Activated naive CD8-positive, alpha-beta T cell treated with anti-CD3 and anti-CD28 coated beads, Interleukin-2, amount 50 U/mL, for 24 hours (primary cell): ENCODE measurements at regions not wholly inside any gene's neighbourhood (a gene's known extent, or its start where the extent isn't known, plus 50 kb on each side); places are given as distances from the start of the nearest gene placed in this dataset.
"Not testable (repeated sequence)": the region's sequence is repeated elsewhere in the genome, so short reads cannot be mapped to it uniquely, and the experiment has no call there.

Experiments used
- ATAC-seq: fragments of 150-1000 bp; cut with Tn5 transposase; one replicate; pipeline ENCODE4 v1.10.0; 2021
- DNase-seq: peaks from one replicate; pipeline ENCODE4 v3.0.0; 2021
- H3K27ac Mint-ChIP-seq: one replicate; pipeline ENCODE4 v1.8.0; 2021; ENCODE audit warnings: mild to moderate bottlenecking, mixed read lengths
- H3K27me3 Mint-ChIP-seq: one replicate; pipeline ENCODE4 v1.8.0; 2021; ENCODE audit warnings: mixed read lengths
- H3K36me3 Mint-ChIP-seq: one replicate; pipeline ENCODE4 v1.8.0; 2021; ENCODE audit warnings: low read depth, mixed read lengths
- H3K4me1 Mint-ChIP-seq: one replicate; pipeline ENCODE4 v1.8.0; 2021; ENCODE audit warnings: mixed read lengths
- H3K4me3 Mint-ChIP-seq: one replicate; pipeline ENCODE4 v1.8.0; 2021; ENCODE audit warnings: mild to moderate bottlenecking, moderate library complexity, mixed read lengths
- H3K9me3 Mint-ChIP-seq: one replicate; pipeline ENCODE4 v1.8.0; 2021; ENCODE audit warnings: mixed read lengths

DNA sequence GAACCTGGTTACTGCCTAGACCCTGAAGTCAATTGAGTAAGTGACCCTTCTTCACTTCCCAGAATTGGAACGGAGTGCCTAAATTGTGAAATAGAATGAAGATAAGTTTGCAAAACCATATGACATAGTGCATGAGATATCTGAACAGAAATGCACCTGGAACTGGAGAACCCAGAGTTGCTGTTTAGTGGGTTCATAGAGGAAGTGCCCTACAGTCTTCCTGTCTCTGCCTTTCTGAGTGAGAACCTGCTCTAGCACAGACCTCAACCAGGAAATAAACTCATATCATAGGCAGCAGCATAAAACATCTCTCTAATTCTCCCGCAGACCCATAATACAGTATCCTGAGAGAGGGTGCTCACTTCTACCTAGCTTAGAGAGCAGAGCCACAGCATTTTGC, 82.9 kb downstream of the EOMES start:
- H3K27me3 Mint-ChIP-seq: no peaks in the 10 kb centered on the region
- ATAC-seq (peak; percentile 57), DNase-seq (no peak)
- no peaks in the 10 kb centered on the region for H3K9me3 Mint-ChIP-seq
- H3K36me3 Mint-ChIP-seq: no peaks in the 10 kb centered on the region
- peaks cover 10% of the 10 kb centered on the region for H3K4me1 Mint-ChIP-seq
- peak overlapping the region; percentile 32 for H3K27ac Mint-ChIP-seq
- H3K4me3 Mint-ChIP-seq: no peak overlapping the region

GRCh38 chr3:27638594-27638993, 83.5 kb downstream of the EOMES start:
- Mint-ChIP-seq H3K36me3 (no peaks in the 10 kb centered on the region), H3K27ac (no peak overlapping the region), H3K4me1 (peaks cover 13% of the 10 kb centered on the region), H3K27me3 (no peaks in the 10 kb centered on the region), H3K4me3 (no peak overlapping the region), H3K9me3 (no peaks in the 10 kb centered on the region)
- ATAC-seq (no peak), DNase-seq (no peak)

DNA sequence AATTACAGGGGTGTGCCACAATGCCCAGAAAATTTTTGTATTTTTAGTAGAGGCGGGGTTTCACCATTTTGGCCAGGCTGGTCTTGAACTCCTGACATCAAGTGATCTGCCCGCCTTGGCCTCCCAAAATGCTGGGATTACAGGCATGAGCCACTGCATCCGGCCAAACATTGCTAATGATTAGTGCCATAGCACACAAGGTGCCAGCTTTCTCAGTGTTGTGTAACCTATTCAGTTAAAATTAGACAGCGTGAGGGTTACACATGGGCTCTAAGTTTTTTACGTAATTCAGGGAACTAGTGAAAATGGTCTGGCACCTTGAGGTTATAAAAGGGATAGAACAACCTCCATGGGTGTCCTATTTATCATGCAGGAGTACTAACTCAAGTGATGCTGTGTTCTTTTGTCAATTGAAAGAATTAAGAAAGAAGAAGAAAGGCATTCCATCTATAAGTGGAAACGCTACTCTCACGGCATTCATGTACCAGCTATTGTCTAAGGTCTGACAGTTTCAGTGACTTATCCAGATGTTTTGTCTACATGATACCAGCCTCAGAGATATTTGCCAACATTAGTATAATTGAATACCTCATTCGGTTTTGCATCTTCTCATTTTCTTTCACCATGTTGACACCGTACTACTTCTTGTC, 84.7 kb downstream of the EOMES start:
- Mint-ChIP-seq H3K27me3 (no peaks in the 10 kb centered on the region), H3K9me3 (no peaks in the 10 kb centered on the region), H3K4me1 (peaks cover 21% of the 10 kb centered on the region), H3K36me3 (no peaks in the 10 kb centered on the region), H3K4me3 (no peak overlapping the region), H3K27ac (no peak overlapping the region)
- ATAC-seq: no peak
- no peak for DNase-seq

DNA sequence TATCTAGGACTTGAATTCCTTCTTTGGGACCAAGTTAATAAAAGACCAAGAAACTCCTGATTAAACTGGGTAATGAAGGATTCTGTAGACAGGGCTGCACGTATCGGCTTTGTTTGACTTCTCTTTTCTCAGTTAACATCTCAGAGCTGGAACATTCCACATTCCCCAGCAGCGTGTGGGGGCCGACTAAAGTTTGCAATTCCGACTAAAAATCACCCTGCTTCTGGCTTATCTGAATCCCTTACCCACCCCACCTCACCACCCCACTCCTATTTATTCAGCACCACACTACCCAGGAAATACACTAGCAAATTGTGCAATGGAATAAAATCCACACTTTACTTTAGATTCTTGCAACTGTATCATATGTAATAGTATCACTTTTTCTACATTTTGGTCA, 87.1 kb downstream of the EOMES start:
- peaks cover 34% of the 10 kb centered on the region for H3K4me1 Mint-ChIP-seq
- not testable (repeated sequence) for H3K27ac Mint-ChIP-seq, H3K36me3 Mint-ChIP-seq, H3K4me3 Mint-ChIP-seq, H3K27me3 Mint-ChIP-seq, H3K9me3 Mint-ChIP-seq, ATAC-seq, DNase-seq

- no peaks in the 10 kb centered on the region for H3K27me3 Mint-ChIP-seq
- H3K4me1 Mint-ChIP-seq: peaks cover 40% of the 10 kb centered on the region
- ATAC-seq (peak; percentile 16), DNase-seq (no peak)
- H3K27ac Mint-ChIP-seq: peak overlapping the region; percentile 87
- H3K36me3 Mint-ChIP-seq: no peaks in the 10 kb centered on the region
- no peaks in the 10 kb centered on the region for H3K9me3 Mint-ChIP-seq
- H3K4me3 Mint-ChIP-seq: peak overlapping the region; percentile 85
Measured at GRCh38 chr3:27633224-27633545, 88.9 kb downstream of the EOMES start.

- no peaks in the 10 kb centered on the region for H3K9me3 Mint-ChIP-seq
- ATAC-seq: peak; percentile 78
- H3K4me3 Mint-ChIP-seq: peak overlapping the region; percentile 85
- H3K27ac Mint-ChIP-seq: peak overlapping the region; percentile 87
- H3K4me1 Mint-ChIP-seq: peaks cover 44% of the 10 kb centered on the region
- peak; percentile 50 for DNase-seq
- no peaks in the 10 kb centered on the region for H3K36me3 Mint-ChIP-seq
- no peaks in the 10 kb centered on the region for H3K27me3 Mint-ChIP-seq
Measured at GRCh38 chr3:27632431-27633223, 89.5 kb downstream of the EOMES start.

GRCh38 chr3:27630885-27631284, 91.2 kb downstream of the EOMES start:
- Mint-ChIP-seq H3K9me3 (no peaks in the 10 kb centered on the region), H3K27me3 (no peaks in the 10 kb centered on the region), H3K27ac (peak overlapping the region; percentile 37), H3K4me1 (peaks cover 44% of the 10 kb centered on the region), H3K4me3 (no peak overlapping the region), H3K36me3 (no peaks in the 10 kb centered on the region)
- DNase-seq: no peak
- no peak for ATAC-seq

DNA sequence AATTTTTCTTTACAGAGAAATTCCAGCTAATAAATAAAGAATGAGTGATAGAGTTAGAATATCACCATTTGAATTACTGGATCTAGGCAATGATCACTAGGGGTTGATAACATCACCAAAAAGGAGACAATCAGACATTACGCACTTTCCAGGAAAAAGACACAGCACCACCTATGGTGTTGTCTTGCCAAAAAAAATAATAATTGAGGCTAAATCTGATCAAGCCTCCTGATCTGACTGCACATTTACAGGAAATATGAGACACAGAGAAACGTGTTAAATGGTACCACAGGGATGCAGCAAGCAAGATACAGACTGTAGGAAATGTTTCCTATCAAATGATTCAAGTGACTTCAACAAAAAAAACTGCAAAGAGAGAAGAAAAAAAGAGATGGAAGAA, 92.8 kb downstream of the EOMES start:
- H3K9me3 Mint-ChIP-seq: no peaks in the 10 kb centered on the region
- no peak overlapping the region for H3K4me3 Mint-ChIP-seq
- ATAC-seq (no peak), DNase-seq (no peak)
- H3K36me3 Mint-ChIP-seq: no peaks in the 10 kb centered on the region
- no peaks in the 10 kb centered on the region for H3K27me3 Mint-ChIP-seq
- no peak overlapping the region for H3K27ac Mint-ChIP-seq
- peaks cover 44% of the 10 kb centered on the region for H3K4me1 Mint-ChIP-seq

GRCh38 chr3:27628026-27628750, 93.9 kb downstream of the EOMES start:
- Mint-ChIP-seq H3K27me3 (no peaks in the 10 kb centered on the region), H3K27ac (no peak overlapping the region), H3K9me3 (no peaks in the 10 kb centered on the region), H3K4me1 (peaks cover 37% of the 10 kb centered on the region), H3K36me3 (no peaks in the 10 kb centered on the region), H3K4me3 (no peak overlapping the region)
- DNase-seq (no peak), ATAC-seq (no peak)

DNA sequence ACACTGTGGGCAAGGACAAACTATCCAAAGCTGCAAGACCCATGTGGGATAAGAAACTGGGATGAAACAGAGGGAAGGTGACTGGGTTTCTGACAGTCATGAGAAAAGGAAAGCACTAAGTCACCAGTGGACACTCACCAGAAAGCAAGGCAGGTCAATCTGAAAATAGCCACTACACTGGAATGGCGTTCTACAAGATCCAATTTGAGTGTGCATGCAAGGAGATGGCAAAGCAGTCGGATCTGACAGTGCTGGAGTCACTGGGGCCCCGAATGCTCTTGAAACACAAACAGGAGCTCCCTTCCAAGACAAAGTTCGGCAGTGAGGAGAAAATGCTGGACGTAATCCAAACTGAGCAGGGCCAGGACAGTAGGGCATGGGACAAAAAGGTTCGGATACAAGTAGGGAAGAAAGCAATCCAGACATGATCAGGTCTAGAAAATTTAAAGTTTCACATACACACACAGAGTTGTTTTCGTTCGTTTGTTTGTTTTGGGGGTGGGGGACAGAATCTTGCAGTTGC, 95.5 kb downstream of the EOMES start:
- no peaks in the 10 kb centered on the region for H3K27me3 Mint-ChIP-seq
- H3K27ac Mint-ChIP-seq: no peak overlapping the region
- H3K4me1 Mint-ChIP-seq: peaks cover 29% of the 10 kb centered on the region
- DNase-seq: no peak
- no peaks in the 10 kb centered on the region for H3K9me3 Mint-ChIP-seq
- no peak overlapping the region for H3K4me3 Mint-ChIP-seq
- H3K36me3 Mint-ChIP-seq: no peaks in the 10 kb centered on the region
- no peak for ATAC-seq

DNA sequence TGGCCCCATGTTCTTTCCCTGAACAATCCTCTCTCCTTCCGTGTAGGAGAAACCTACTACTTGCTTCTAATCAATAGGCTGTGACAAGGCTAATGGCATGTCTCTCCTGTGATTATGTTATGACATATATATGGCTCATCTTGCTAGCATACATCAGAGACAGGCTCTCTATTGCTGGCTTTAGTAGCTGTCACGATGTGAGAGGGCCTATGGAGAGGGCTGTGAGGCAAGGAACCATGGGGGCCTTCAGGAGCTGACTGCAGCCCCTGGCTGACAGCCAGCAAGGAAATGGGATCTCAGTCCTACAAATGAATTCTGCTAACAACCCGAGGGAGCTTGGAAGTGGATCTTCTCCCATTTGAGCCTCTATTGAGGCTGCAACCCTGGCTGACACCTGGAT, 96.3 kb downstream of the EOMES start:
- Mint-ChIP-seq H3K27me3 (no peaks in the 10 kb centered on the region), H3K27ac (no peak overlapping the region), H3K36me3 (no peaks in the 10 kb centered on the region), H3K9me3 (no peaks in the 10 kb centered on the region), H3K4me3 (no peak overlapping the region), H3K4me1 (peaks cover 23% of the 10 kb centered on the region)
- ATAC-seq (no peak), DNase-seq (no peak)

- DNase-seq (no peak), ATAC-seq (no peak)
- Mint-ChIP-seq H3K4me3 (no peak overlapping the region), H3K4me1 (peaks cover 5% of the 10 kb centered on the region), H3K36me3 (no peaks in the 10 kb centered on the region), H3K27me3 (no peaks in the 10 kb centered on the region), H3K27ac (no peak overlapping the region), H3K9me3 (no peaks in the 10 kb centered on the region)
Measured at GRCh38 chr3:27623085-27623753, 98.9 kb downstream of the EOMES start.

GRCh38 chr3:27617552-27617951, 104.6 kb downstream of the EOMES start:
- peaks cover 2% of the 10 kb centered on the region for H3K27me3 Mint-ChIP-seq
- H3K4me1 Mint-ChIP-seq: no peaks in the 10 kb centered on the region
- H3K9me3 Mint-ChIP-seq: peaks cover 20% of the 10 kb centered on the region
- no peak overlapping the region for H3K4me3 Mint-ChIP-seq
- H3K36me3 Mint-ChIP-seq: peaks cover 7% of the 10 kb centered on the region
- H3K27ac Mint-ChIP-seq: no peak overlapping the region
- ATAC-seq (no peak), DNase-seq (no peak)

DNA sequence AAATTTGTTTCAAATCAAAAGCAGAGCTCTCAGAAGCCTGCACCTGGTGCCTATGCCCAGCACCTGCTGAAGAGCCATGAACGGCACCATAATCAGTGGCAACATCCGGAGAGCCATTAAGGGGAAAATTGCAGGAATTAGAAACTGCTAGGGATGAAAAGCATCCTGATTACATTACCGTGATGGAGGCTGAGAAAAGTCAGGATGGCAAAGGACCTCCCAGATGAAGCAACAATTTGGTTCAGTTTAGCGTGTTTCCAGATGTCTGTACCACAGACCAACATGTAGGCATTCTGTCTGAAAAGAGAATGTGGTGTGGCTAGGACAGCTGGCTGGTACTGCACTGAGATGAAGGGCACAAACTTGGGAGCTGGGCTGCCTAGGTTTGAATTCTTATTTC, 106.1 kb downstream of the EOMES start:
- Mint-ChIP-seq H3K27me3 (peaks cover 2% of the 10 kb centered on the region), H3K4me3 (no peak overlapping the region), H3K4me1 (no peaks in the 10 kb centered on the region), H3K36me3 (peaks cover 7% of the 10 kb centered on the region), H3K27ac (no peak overlapping the region), H3K9me3 (peaks cover 20% of the 10 kb centered on the region)
- DNase-seq (no peak), ATAC-seq (no peak)
